Loucy (cell line): ENCODE measurements at regions not wholly inside any gene's neighbourhood (a gene's known extent, or its start where the extent isn't known, plus 50 kb on each side); places are given as distances from the start of the nearest gene placed in this dataset.

Experiments used
- H2AFZ ChIP-seq: fragments of 200-600 bp; sonication (generic); 2 replicates; pipeline ENCODE4 v1.6.0; 2016; ENCODE audit warnings: antibody characterized with exemption, mild to moderate bottlenecking, low read length, moderate library complexity
- H3F3A ChIP-seq: fragments of 200-600 bp; 2 replicates; pipeline ENCODE4 v1.6.0; 2016; ENCODE audit warnings: antibody characterized with exemption, low read depth, mild to moderate bottlenecking
- H3K27me3 ChIP-seq: fragments of 200-600 bp; sonication (generic); 2 replicates; pipeline ENCODE4 v1.6.1; 2014; ENCODE audit warnings: low read length, mild to moderate bottlenecking; ENCODE audit not compliant: insufficient read depth, poor library complexity, severe bottlenecking
- H3K36me3 ChIP-seq: fragments of 200-600 bp; sonication (generic); 2 replicates; pipeline ENCODE4 v1.6.1; 2016; ENCODE audit warnings: low read length; ENCODE audit not compliant: insufficient read depth
- H3K4me1 ChIP-seq: fragments of 200-600 bp; sonication (generic); 2 replicates; pipeline ENCODE4 v1.5.1; 2014; ENCODE audit warnings: low read length, mild to moderate bottlenecking; ENCODE audit not compliant: insufficient read depth, poor library complexity, severe bottlenecking
- H3K4me2 ChIP-seq: fragments of 200-600 bp; sonication (generic); 2 replicates; pipeline ENCODE4 v1.6.0; 2014; ENCODE audit warnings: antibody characterized with exemption, low read length, low read depth, mild to moderate bottlenecking; ENCODE audit not compliant: poor library complexity, severe bottlenecking
- H3K4me3 ChIP-seq: fragments of 200-600 bp; sonication (generic); 2 replicates; pipeline ENCODE4 v1.5.1; 2014; ENCODE audit warnings: low read length, mild to moderate bottlenecking, mixed read lengths; ENCODE audit not compliant: poor library complexity, severe bottlenecking
- H3K79me2 ChIP-seq: fragments of 200-600 bp; sonication (generic); 2 replicates; pipeline ENCODE4 v1.6.1; 2014; ENCODE audit warnings: low read length; ENCODE audit not compliant: insufficient read depth
- H3K9ac ChIP-seq: fragments of 200-600 bp; sonication (generic); 2 replicates; pipeline ENCODE4 v1.6.0; 2014; ENCODE audit warnings: mild to moderate bottlenecking, low read depth, low read length, moderate library complexity; ENCODE audit not compliant: poor library complexity, severe bottlenecking
- H3K9me2 ChIP-seq: fragments of 200-600 bp; sonication (generic); replicated peaks from 2 replicates; pipeline ENCODE4 v1.6.1; 2016; ENCODE audit warnings: low read depth, low read length, mixed read lengths
- H3K9me3 ChIP-seq: fragments of 200-600 bp; sonication (generic); 2 replicates; pipeline ENCODE4 v1.6.1; 2014; ENCODE audit warnings: mild to moderate bottlenecking, antibody characterized with exemption, low read length, low read depth; ENCODE audit not compliant: insufficient read depth
- H4K20me1 ChIP-seq: fragments of 200-600 bp; sonication (generic); 2 replicates; pipeline ENCODE4 v1.6.0; 2014; ENCODE audit warnings: antibody characterized with exemption, low read length, mild to moderate bottlenecking; ENCODE audit not compliant: insufficient read depth, poor library complexity, severe bottlenecking
- EZH2phosphoT487 ChIP-seq: fragments of 200-600 bp; IDR thresholded peaks from 2 replicates; pipeline ENCODE4 v1.6.1; 2018; ENCODE audit warnings: antibody characterized with exemption, mild to moderate bottlenecking, moderate library complexity, borderline replicate concordance
- TF ChIP-seq, protein P1 (sequence below): fragments of 200-600 bp; sonication (generic); conservative IDR thresholded peaks from 2 replicates; pipeline ENCODE4 v1.5.1; 2014; ENCODE audit warnings: mild to moderate bottlenecking, antibody characterized with exemption, low read length

DNA sequence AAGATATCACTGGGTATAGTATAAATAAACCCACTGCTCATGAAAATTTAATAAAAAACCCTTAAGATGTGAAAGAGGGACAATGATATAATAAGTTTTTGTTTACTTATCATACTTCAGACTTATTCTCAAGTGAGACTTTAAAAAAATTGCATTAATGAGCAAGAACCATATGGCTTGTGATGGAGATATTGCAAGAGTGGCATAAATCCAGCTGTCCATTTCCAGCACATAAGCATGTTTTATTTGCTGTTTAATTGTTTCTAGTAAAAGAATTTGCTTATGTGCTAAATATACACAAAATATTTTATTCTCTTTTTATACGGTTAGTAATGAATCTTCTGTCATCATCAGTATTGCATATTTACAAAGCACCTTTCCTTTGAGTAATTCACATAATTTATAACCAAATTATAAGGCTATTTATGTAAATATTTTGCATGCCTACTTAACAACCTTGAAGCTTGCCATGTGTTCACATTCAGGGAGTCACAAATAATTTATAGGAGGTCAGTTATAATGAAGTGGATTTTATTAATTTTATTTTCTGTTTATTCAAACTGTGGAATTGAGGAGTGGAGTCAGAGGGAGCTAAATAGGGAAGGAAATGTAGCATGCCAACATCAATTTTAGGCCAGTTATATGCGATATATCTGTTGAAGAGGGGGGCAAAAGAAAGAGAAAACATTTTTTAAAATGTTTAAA lies 318.5 kb upstream of the CWC22 start:
- H4K20me1 ChIP-seq = no peaks in the 10 kb centered on the region
- H3K9ac ChIP-seq = no peak overlapping the region
- no peaks in the 10 kb centered on the region for H3F3A ChIP-seq
- H3K9me3 ChIP-seq = no peaks in the 10 kb centered on the region
- TF ChIP-seq, protein P1, sequence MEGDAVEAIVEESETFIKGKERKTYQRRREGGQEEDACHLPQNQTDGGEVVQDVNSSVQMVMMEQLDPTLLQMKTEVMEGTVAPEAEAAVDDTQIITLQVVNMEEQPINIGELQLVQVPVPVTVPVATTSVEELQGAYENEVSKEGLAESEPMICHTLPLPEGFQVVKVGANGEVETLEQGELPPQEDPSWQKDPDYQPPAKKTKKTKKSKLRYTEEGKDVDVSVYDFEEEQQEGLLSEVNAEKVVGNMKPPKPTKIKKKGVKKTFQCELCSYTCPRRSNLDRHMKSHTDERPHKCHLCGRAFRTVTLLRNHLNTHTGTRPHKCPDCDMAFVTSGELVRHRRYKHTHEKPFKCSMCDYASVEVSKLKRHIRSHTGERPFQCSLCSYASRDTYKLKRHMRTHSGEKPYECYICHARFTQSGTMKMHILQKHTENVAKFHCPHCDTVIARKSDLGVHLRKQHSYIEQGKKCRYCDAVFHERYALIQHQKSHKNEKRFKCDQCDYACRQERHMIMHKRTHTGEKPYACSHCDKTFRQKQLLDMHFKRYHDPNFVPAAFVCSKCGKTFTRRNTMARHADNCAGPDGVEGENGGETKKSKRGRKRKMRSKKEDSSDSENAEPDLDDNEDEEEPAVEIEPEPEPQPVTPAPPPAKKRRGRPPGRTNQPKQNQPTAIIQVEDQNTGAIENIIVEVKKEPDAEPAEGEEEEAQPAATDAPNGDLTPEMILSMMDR = no peak
- no peak for TF ChIP-seq EZH2phosphoT487
- H3K79me2 ChIP-seq = no peaks in the 10 kb centered on the region
- no peak overlapping the region for H2AFZ ChIP-seq
- no peak overlapping the region for H3K4me3 ChIP-seq
- H3K27me3 ChIP-seq = no peaks in the 10 kb centered on the region
- no peaks in the 10 kb centered on the region for H3K36me3 ChIP-seq
- no peaks in the 10 kb centered on the region for H3K9me2 ChIP-seq
- H3K4me2 ChIP-seq = no peak overlapping the region
- no peaks in the 10 kb centered on the region for H3K4me1 ChIP-seq

GRCh38 chr2:180324182-180324581 lies 317.1 kb upstream of the CWC22 start:
- Histone ChIP-seq H2AFZ (no peak overlapping the region), H3K79me2 (no peaks in the 10 kb centered on the region)

DNA sequence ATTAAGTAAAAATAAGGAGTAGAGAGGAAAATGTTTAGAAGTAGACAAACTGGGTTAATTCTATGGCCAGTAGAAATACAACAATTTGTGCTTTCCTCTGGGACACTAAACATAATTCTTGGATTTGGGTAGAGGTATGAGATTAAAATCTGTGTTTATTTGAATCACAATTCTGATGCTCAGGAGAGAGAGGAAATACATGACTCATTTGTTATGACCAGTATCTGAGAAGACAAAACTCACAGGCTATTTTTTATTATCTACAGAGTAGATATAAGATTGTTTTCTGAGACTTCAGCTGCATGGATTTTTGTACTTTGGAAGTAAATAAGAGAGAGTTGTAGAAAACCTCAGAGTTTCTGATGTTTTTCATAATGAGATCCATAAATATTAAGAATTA lies 315.7 kb upstream of the CWC22 start:
- Histone ChIP-seq H3F3A (no peaks in the 10 kb centered on the region), H3K36me3 (no peaks in the 10 kb centered on the region), H4K20me1 (no peaks in the 10 kb centered on the region), H2AFZ (no peak overlapping the region), H3K4me3 (no peak overlapping the region), H3K4me1 (no peaks in the 10 kb centered on the region), H3K79me2 (no peaks in the 10 kb centered on the region), H3K9me2 (no peaks in the 10 kb centered on the region), H3K27me3 (no peaks in the 10 kb centered on the region), H3K9me3 (no peaks in the 10 kb centered on the region), H3K4me2 (no peak overlapping the region), H3K9ac (no peak overlapping the region)
- TF ChIP-seq, protein P1 = no peak

More at GRCh38 chr2:180324182-180324581, 317.1 kb upstream of the CWC22 start:
- H3K9me2 ChIP-seq = no peaks in the 10 kb centered on the region
- H3K4me1 ChIP-seq = no peaks in the 10 kb centered on the region
- no peaks in the 10 kb centered on the region for H3K27me3 ChIP-seq
- H3F3A ChIP-seq = no peaks in the 10 kb centered on the region
- no peaks in the 10 kb centered on the region for H4K20me1 ChIP-seq
- no peaks in the 10 kb centered on the region for H3K9me3 ChIP-seq
- no peaks in the 10 kb centered on the region for H3K36me3 ChIP-seq
- no peak for TF ChIP-seq EZH2phosphoT487
- TF ChIP-seq, protein P1 = no peak
- H3K4me3 ChIP-seq = no peak overlapping the region
- H3K4me2 ChIP-seq = no peak overlapping the region
- no peak overlapping the region for H3K9ac ChIP-seq
